GM19438 (cell line): ENCODE measurements at regions not wholly inside any gene's neighbourhood (a gene's known extent, or its start where the extent isn't known, plus 50 kb on each side); places are given as distances from the start of the nearest gene placed in this dataset.
A peak's percentile ranks its signal among the peaks of the same experiment; 100 is the strongest.

ENCODE experiments used
- ATAC-seq: cut with Tn5 transposase; IDR thresholded peaks from one replicate; pipeline ENCODE4 v1.9.1; 2021; ENCODE audit warnings: low read depth; ENCODE audit not compliant: unreplicated experiment

DNA sequence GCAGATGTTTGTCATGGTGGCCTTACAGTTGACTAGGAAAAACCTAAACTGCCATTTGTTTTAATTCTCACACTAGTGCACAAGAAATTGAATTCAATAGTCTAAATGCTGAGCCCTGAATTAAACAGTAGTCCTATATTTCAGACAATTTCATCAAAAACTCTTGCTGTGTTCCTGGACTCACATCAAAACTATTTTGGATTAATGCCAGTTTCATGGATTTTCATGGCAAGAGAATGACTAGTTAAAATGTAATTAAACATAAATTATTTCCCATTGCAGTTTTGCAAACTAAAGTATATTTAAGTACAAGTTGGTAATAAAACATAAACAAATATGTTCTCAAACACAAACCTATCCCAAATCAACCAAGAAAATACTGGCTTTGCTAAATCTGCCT lies 468.0 kb upstream of the PRICKLE1 start:
- no peak for ATAC-seq

- no peak for ATAC-seq
These were observed 464.5 kb upstream of the PRICKLE1 start for GRCh38 chr12:43054085-43054484.

- no peak for ATAC-seq
These were observed 462.9 kb upstream of the PRICKLE1 start for GRCh38 chr12:43052441-43052840.

GRCh38 chr12:43044241-43044640 lies 454.7 kb upstream of the PRICKLE1 start:
- no peak for ATAC-seq

DNA sequence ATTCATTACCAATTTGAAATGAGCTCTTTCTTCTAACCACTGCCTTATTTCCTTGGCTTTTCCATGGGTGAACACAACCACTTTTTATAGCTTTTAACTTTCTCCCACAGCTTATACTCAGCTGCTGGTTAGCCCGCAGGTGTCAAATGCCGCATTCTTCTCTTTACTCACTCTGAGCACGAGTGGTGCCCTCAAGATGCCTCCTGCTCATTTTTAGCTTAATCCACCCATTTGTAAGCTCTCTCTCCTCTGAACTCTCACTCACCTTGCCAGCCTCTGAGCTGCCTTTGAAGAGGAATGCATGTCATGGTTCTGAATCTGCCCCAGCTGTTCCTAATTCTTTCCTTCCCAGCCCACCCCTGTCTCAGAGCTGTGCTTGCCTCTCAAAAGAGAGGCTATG lies 449.4 kb upstream of the PRICKLE1 start:
- ATAC-seq, result no peak

DNA sequence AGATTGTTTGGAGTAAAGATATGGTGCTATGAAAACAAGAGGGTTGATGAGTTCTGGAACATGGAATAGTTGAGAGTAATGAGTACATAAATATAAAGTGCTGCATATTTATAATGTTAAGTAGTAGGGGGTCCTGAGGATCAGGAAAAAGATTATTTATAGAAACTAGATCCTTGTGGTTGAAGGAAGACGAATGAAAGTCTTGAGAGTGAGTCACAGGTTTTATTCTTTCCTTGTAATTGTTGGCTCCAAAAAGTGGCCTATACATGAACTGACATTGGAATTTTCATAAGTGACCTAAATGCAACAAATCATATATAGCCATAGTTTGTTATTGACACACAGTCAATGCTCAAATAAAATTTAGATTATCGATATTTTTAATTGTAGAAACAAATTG lies 440.4 kb upstream of the PRICKLE1 start:
- ATAC-seq, result no peak

- no peak for ATAC-seq
These were observed 439.3 kb upstream of the PRICKLE1 start for GRCh38 chr12:43028826-43029225.

DNA sequence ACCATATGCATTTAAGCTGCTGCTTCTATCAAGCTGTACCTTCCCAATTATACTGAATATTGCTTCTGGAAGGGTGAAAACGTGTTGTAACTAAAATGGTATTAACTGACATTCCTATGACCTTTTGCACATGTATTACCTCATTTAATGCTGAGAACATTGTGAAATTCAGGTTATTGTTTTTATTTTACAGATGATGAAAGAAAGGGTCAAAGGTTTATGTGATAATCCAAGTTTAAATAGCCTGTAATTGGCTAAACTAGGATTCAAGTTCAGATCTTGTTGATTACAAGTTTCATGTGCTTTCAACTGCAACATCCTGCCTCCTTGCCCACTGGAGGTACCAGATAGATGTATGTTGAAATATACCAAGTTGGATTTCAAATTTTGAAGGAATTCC lies 433.3 kb upstream of the PRICKLE1 start:
- no peak for ATAC-seq

GRCh38 chr12:43015090-43015737 lies 425.7 kb upstream of the PRICKLE1 start:
- no peak for ATAC-seq

- ATAC-seq, result peak; percentile 84
These were observed 421.9 kb upstream of the PRICKLE1 start for GRCh38 chr12:43011383-43011926.

GRCh38 chr12:43009846-43010240 lies 420.3 kb upstream of the PRICKLE1 start:
- no peak for ATAC-seq

- ATAC-seq, result no peak
These were observed 419.7 kb upstream of the PRICKLE1 start for GRCh38 chr12:43008953-43009845.

GRCh38 chr12:43004908-43005307 lies 415.4 kb upstream of the PRICKLE1 start:
- ATAC-seq, result no peak

DNA sequence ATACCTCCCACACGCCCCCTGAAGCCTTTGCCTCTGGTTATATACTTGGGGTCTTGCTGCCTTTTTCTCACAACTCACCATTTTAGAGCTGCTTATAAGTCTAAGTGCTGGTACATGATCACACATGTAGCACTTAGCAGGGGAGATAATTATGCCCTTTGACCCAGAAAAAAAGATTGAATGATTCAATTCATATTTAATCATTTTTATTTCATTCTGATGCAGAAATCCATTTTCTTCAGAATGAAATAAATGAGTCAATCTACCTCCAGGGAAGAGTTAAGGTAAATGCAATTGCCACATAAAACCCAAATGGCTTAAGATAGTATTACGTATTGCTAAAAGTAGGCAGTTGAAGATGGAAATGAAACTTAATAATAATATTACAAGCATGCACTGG lies 414.6 kb upstream of the PRICKLE1 start:
- no peak for ATAC-seq

DNA sequence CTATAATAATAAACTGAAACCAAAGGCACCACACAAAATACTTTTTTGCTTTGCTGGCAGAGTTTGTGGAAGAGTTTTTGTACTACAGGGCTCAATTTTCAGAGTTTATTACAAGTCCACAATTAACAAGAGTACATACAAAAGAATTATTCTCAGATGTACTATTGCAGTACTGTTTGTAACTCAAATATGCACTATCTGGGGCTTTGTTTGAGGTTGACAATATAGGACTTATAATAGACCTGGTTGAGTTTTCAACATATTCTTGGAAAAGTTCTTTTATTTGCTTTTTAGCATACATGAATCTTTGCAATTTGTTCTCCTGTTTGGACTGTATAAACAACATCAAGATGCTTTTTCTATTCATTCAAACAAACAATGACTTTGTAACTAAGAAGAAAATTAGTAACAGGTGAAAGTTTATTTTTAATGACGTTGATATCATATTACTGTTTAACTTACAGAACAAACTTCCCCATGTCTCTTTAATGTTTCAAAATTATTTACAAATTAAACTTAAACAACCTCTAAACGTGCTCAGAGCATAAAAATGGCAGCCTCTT lies 407.4 kb upstream of the PRICKLE1 start:
- ATAC-seq, result no peak

- no peak for ATAC-seq
These were observed 403.3 kb upstream of the PRICKLE1 start for GRCh38 chr12:42992826-42993225.

DNA sequence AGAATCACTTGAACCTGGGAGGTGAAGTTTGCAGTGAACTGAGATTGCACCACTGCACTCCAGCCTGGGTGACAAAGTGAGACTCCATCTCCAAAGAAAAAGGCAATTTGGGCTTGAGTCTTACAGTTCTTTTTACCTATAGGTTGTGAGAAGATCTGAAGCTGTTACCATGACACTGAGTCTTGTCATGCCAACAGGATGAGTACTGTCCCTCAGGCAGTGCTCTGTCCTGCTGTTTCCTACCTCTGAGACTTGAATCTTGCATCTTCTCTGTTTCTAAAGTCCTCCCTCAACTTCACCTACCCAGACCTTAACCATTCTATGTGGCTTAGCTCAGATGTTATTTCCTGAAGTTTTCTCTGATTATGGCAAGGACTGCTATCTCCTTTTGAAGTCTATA lies 400.8 kb upstream of the PRICKLE1 start:
- ATAC-seq, result no peak

- no peak for ATAC-seq
These were observed 397.7 kb upstream of the PRICKLE1 start for GRCh38 chr12:42987216-42987650.

GRCh38 chr12:42985506-42985905 lies 396.0 kb upstream of the PRICKLE1 start:
- no peak for ATAC-seq

- no peak for ATAC-seq
These were observed 393.3 kb upstream of the PRICKLE1 start for GRCh38 chr12:42982828-42983227.

- no peak for ATAC-seq
These were observed 391.8 kb upstream of the PRICKLE1 start for GRCh38 chr12:42981379-42981778.
